Heart left ventricle (tissue), 16 donors: ENCODE measurements at regions not wholly inside any gene's neighbourhood (a gene's known extent, or its start where the extent isn't known, plus 50 kb on each side); places are given as distances from the start of the nearest gene placed in this dataset.

Experiments
- ATAC-seq, 4 donors: fragments of 200-7000 bp; cut with Tn5 transposase; one replicate each; pipeline ENCODE4 v1.9.1; 2020 to 2022; ENCODE audit warnings: moderate library complexity in 4 of 4, mild to moderate bottlenecking in 3 of 4, moderate number of reproducible peaks in 1 of 4
- DNase-seq, 5 donors: peaks; one replicate each; pipeline ENCODE4 v3.0.0-alpha.2; 2020
- H3K27ac ChIP-seq, 12 donors: fragments of 200-600 bp; sonication (generic) in 4 of 12; one replicate each; pipeline versions ENCODE4 v1.5.0 to v1.8.0; 2016 to 2022; ENCODE audit warnings: mild to moderate bottlenecking in 2 of 12
- H3K27me3 ChIP-seq, 9 donors: fragments of 200-600 bp; sonication (generic) in 2 of 9; one replicate each; pipeline versions ENCODE4 v1.5.1 to v1.8.0; 2016 to 2022; ENCODE audit warnings: mild to moderate bottlenecking in 3 of 9
- H3K36me3 ChIP-seq, 9 donors: fragments of 200-600 bp; sonication (generic) in 2 of 9; one replicate each; pipeline versions ENCODE4 v1.5.0 to v1.8.0; 2018 to 2022; ENCODE audit warnings: mild to moderate bottlenecking in 2 of 9
- H3K4me1 ChIP-seq, 12 donors: fragments of 200-600 bp; sonication (generic) in 4 of 12; one replicate each; pipeline versions ENCODE4 v1.5.0 to v1.8.0; 2016 to 2022; ENCODE audit warnings: mild to moderate bottlenecking in 3 of 12
- H3K4me3 ChIP-seq, 12 donors: fragments of 200-600 bp; sonication (generic) in 4 of 12; one replicate each; pipeline versions ENCODE4 v1.5.0 to v1.8.0; 2017 to 2022; ENCODE audit warnings: mild to moderate bottlenecking in 9 of 12, moderate library complexity in 4 of 12
- H3K9me3 ChIP-seq, 12 donors: fragments of 200-600 bp; sonication (generic) in 4 of 12; one replicate each; pipeline versions ENCODE4 v1.5.0 to v1.8.0; 2016 to 2022; ENCODE audit warnings: mild to moderate bottlenecking in 1 of 12
- CTCF ChIP-seq, 12 donors: fragments of 200-600 bp; sonication (generic) in 4 of 12; IDR thresholded peaks; one replicate each; pipeline versions ENCODE4 v1.5.0 to v1.8.0; 2018 to 2022; ENCODE audit warnings: antibody characterized with exemption in 12 of 12, mild to moderate bottlenecking in 5 of 12
- POLR2A ChIP-seq, 2 donors: fragments of 450-650 bp; IDR thresholded peaks; one replicate each; pipeline ENCODE4 v1.6.1; 2017; ENCODE audit warnings: antibody characterized with exemption in 2 of 2, mild to moderate bottlenecking in 2 of 2, moderate library complexity in 2 of 2
- WGBS, 4 donors: extraction: QIAGEN DNeasy Blood & Tissue Kit in 2 of 4; methylation state at CpG; one replicate each; pipeline versions ENCODE4 v1.1.5 to v1.1.7; 2013 to 2018; 5-methylcytosine and 5-hydroxymethylcytosine counted together
- intact Hi-C, 10 donors: fragments of 100-400 bp; cut with DNase I; formaldehyde crosslinking; loops; one replicate each; pipeline versions ENCODE4 v1.11.1 to v1.14.2; 2022
- donor health status: ischemic (EF 13 %, LVEDD 7.1; RV severe dilation, severe dysfunction).
- donor health status: healthy with polysubstance abuse.
- donor health status: DM: no; HTN: yes; CAD: no.
- donor health status: DM: no; HTN: no; CAD: no.
- donor health status: ischemic (EF 25% LVEDD 6.9; RV normal size, moderate dysfunction).
- donor health status: ischemic (EF 25% LVEDD 5.7; RV mildly dilated, moderate dysfunction).
- donor health status: healthy.
- donor health status: DM: yes; HTN: yes; CAD: no.
- donor health status: ischemic (EF 35%, LVEDD 5.7; RV mildly dilated, moderate dysfunction).
- donor health status: nonischemic (EF 11% LVEDD 7.7; RV severe dilation, severe dysfunction).
- donor health status: DM: yes; HTN: yes; CAD: no.
- donor health status: PGD.
- donor health status: ischemic (EF 29% LVEDD 5.4; RV normal size, mild dysfunction).
- donor health status: nonischemic (EF 23%, LVEDD 6.1; RV moderate dilation, normal function).

GRCh38 chr11:86891036-86891435, 64.2 kb downstream of the FZD4 start:
- H3K27ac ChIP-seq: no peak overlapping the region
- ATAC-seq (no peak), DNase-seq (no peak)
- no peak overlapping the region for H3K4me3 ChIP-seq
- H3K36me3 ChIP-seq: no peaks in the 10 kb centered on the region
- intact Hi-C loops: no loop called here
- H3K4me1 ChIP-seq: peaks cover 0 to 6% (median 0%) of the 10 kb centered on the region in 12 donors
- 71 to 96% (median 86%) methylated on average over 2 of the region's 2 CpGs for WGBS, 4 donors
- TF ChIP-seq POLR2A (IDR thresholded peaks at IDR 0.05): no peak
- no peak for TF ChIP-seq CTCF (IDR thresholded peaks at IDR 0.05)
- H3K9me3 ChIP-seq: no peaks in the 10 kb centered on the region
- H3K27me3 ChIP-seq: no peaks in the 10 kb centered on the region

GRCh38 chr11:86893235-86893634, 62.0 kb downstream of the FZD4 start:
- no peak for ATAC-seq
- no peak for DNase-seq
- Histone ChIP-seq H3K4me1 (peaks cover 0 to 12% (median 7%) of the 10 kb centered on the region in 12 donors), H3K27me3 (no peaks in the 10 kb centered on the region), H3K27ac (no peak overlapping the region), H3K9me3 (no peaks in the 10 kb centered on the region), H3K4me3 (no peak overlapping the region), H3K36me3 (no peaks in the 10 kb centered on the region)
- no peak for TF ChIP-seq POLR2A (IDR thresholded peaks at IDR 0.05)
- TF ChIP-seq CTCF (IDR thresholded peaks at IDR 0.05): no peak
- intact Hi-C loops: no loop called here
- 85 to 97% (median 91%) methylated on average over 3 of the region's 3 CpGs for WGBS, 4 donors
